Endodermal cell (in vitro differentiated cells): ENCODE measurements at regions not wholly inside any gene's neighbourhood (a gene's known extent, or its start where the extent isn't known, plus 50 kb on each side); places are given as distances from the start of the nearest gene placed in this dataset.

ENCODE experiments used
- DNase-seq: peaks from one replicate; pipeline ENCODE4 v3.0.0-alpha.2; 2017
- H3K27ac ChIP-seq: 2 replicates; pipeline ENCODE4 v1.5.1; 2013; ENCODE audit warnings: mild to moderate bottlenecking, low read depth, low read length, moderate library complexity
- H3K27me3 ChIP-seq: 2 replicates; pipeline ENCODE4 v1.6.1; 2013; ENCODE audit warnings: mild to moderate bottlenecking, low read length, moderate library complexity; ENCODE audit not compliant: insufficient read depth, control insufficient read depth, poor library complexity, severe bottlenecking
- H3K36me3 ChIP-seq: 2 replicates; pipeline ENCODE4 v1.7.0; 2013; ENCODE audit warnings: mild to moderate bottlenecking, low read length, moderate library complexity; ENCODE audit not compliant: control insufficient read depth, insufficient read depth
- H3K4me1 ChIP-seq: one replicate; pipeline ENCODE4 v1.7.0; 2013; ENCODE audit warnings: low read length; ENCODE audit not compliant: control insufficient read depth, insufficient read depth
- H3K4me3 ChIP-seq: 2 replicates; pipeline ENCODE4 v1.5.1; 2013; ENCODE audit warnings: mild to moderate bottlenecking, low read length, moderate library complexity
- H3K9ac ChIP-seq: 2 replicates; pipeline ENCODE4 v1.6.1; 2013; ENCODE audit warnings: mild to moderate bottlenecking, low read length, moderate library complexity; ENCODE audit not compliant: poor library complexity, severe bottlenecking; ENCODE audit errors: extremely low read depth
- H3K9me3 ChIP-seq: 2 replicates; pipeline ENCODE4 v1.6.1; 2013; ENCODE audit warnings: mild to moderate bottlenecking, low read length, moderate library complexity; ENCODE audit not compliant: control insufficient read depth
- H3K27ac Mint-ChIP-seq: 2 replicates; pipeline ENCODE4 v1.8.0; 2020; ENCODE audit warnings: mixed read lengths
- H3K27me3 Mint-ChIP-seq: 2 replicates; pipeline ENCODE4 v1.8.0; 2021; ENCODE audit warnings: mild to moderate bottlenecking, mixed read lengths; ENCODE audit not compliant: insufficient read depth
- H3K36me3 Mint-ChIP-seq: 2 replicates; pipeline ENCODE4 v1.8.0; 2020; ENCODE audit warnings: low read depth, mixed read lengths
- H3K4me1 Mint-ChIP-seq: 2 replicates; pipeline ENCODE4 v1.8.0; 2020; ENCODE audit warnings: mixed read lengths
- H3K4me3 Mint-ChIP-seq: 2 replicates; pipeline ENCODE4 v1.8.0; 2020; ENCODE audit warnings: mild to moderate bottlenecking, moderate library complexity, mixed read lengths
- H3K9me3 Mint-ChIP-seq: 2 replicates; pipeline ENCODE4 v1.8.0; 2020; ENCODE audit warnings: mild to moderate bottlenecking, mixed read lengths
- WGBS, 2 experiments: methylation state at CpG; one replicate each; pipeline versions ENCODE4 v1.1.5 to v1.1.7; 2013; ENCODE audit warnings: missing lambda C conversion rate in 2 of 2, mixed read lengths in 1 of 2; ENCODE audit not compliant: insufficient coverage in 1 of 2, insufficient read length in 1 of 2; 5-methylcytosine and 5-hydroxymethylcytosine counted together
- TF ChIP-seq, protein P1 (sequence below): fragments of 200-600 bp; sonication (generic); conservative IDR thresholded peaks from 2 replicates; pipeline ENCODE4 v1.5.0; 2021; ENCODE audit warnings: antibody characterized with exemption, mild to moderate bottlenecking

DNA sequence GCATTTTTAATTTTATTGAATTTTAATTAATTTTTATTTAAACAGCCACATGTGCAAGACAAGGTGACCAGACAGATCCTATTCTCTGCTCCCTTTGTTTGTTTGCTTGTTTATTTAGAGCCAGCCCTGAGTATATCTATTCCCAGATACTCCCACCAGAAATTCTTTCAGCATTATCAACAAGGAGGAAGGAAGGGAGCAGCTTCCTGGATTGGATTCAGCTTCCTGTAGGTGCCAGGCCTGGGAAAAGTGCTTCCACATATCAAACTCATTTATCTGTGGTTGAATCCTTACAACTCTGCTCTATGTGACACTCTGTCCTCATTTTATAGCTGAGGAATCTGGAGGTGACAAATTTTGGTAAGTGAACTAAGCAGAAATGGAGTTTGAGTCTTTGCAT, 60.5 kb upstream of the KLF7 start:
- Histone ChIP-seq H3K27me3 (no peaks in the 10 kb centered on the region), H3K36me3 (no peaks in the 10 kb centered on the region), H3K9ac (peak overlapping the region; percentile 1), H3K4me3 (peak overlapping the region; percentile 5), H3K9me3 (no peaks in the 10 kb centered on the region), H3K4me1 (peaks cover 42% of the 10 kb centered on the region), H3K27ac (peak overlapping the region; percentile 83)
- Mint-ChIP-seq H3K4me1 (peaks cover 72% of the 10 kb centered on the region), H3K27me3 (no peaks in the 10 kb centered on the region), H3K36me3 (no peaks in the 10 kb centered on the region), H3K4me3 (no peak overlapping the region), H3K9me3 (no peaks in the 10 kb centered on the region), H3K27ac (peak overlapping the region; percentile 98)
- no peak for DNase-seq
- TF ChIP-seq, protein P1, sequence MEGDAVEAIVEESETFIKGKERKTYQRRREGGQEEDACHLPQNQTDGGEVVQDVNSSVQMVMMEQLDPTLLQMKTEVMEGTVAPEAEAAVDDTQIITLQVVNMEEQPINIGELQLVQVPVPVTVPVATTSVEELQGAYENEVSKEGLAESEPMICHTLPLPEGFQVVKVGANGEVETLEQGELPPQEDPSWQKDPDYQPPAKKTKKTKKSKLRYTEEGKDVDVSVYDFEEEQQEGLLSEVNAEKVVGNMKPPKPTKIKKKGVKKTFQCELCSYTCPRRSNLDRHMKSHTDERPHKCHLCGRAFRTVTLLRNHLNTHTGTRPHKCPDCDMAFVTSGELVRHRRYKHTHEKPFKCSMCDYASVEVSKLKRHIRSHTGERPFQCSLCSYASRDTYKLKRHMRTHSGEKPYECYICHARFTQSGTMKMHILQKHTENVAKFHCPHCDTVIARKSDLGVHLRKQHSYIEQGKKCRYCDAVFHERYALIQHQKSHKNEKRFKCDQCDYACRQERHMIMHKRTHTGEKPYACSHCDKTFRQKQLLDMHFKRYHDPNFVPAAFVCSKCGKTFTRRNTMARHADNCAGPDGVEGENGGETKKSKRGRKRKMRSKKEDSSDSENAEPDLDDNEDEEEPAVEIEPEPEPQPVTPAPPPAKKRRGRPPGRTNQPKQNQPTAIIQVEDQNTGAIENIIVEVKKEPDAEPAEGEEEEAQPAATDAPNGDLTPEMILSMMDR, result no peak

DNA sequence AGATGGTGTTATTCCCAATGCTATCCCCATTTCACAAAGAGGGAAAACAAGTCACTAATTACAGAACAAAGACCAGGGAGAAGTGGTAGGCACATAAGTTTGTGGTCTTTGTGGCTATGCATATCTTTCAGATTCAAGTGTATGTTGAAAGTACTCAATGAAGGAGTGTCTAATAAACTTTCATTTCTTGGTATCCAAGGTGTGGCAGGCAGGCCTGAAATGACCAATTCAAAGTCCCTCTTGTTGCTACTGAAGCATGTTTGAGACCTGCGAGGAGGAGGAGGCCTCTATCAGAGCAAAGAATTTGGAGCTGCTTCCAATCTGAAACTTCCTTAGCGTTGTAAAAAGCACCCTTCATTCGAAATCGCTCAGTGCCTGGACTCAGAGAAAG, 60.9 kb upstream of the KLF7 start:
- peak overlapping the region; percentile 83 for H3K27ac ChIP-seq
- H3K27me3 Mint-ChIP-seq, result no peaks in the 10 kb centered on the region
- peak overlapping the region; percentile 5 for H3K4me3 ChIP-seq
- TF ChIP-seq, protein P1, result no peak
- peak overlapping the region; percentile 98 for H3K27ac Mint-ChIP-seq
- 5 to 11% methylated on average over 4 of the region's 4 CpGs for WGBS, 2 experiments
- H3K36me3 Mint-ChIP-seq, result no peaks in the 10 kb centered on the region
- H3K4me1 ChIP-seq, result peaks cover 42% of the 10 kb centered on the region
- H3K9me3 Mint-ChIP-seq, result no peaks in the 10 kb centered on the region
- no peaks in the 10 kb centered on the region for H3K9me3 ChIP-seq
- H3K4me3 Mint-ChIP-seq, result peak overlapping the region; percentile 40
- DNase-seq, result no peak
- H3K9ac ChIP-seq, result peak overlapping the region; percentile 1
- no peaks in the 10 kb centered on the region for H3K27me3 ChIP-seq
- H3K4me1 Mint-ChIP-seq, result peaks cover 74% of the 10 kb centered on the region
- H3K36me3 ChIP-seq, result no peaks in the 10 kb centered on the region

DNA sequence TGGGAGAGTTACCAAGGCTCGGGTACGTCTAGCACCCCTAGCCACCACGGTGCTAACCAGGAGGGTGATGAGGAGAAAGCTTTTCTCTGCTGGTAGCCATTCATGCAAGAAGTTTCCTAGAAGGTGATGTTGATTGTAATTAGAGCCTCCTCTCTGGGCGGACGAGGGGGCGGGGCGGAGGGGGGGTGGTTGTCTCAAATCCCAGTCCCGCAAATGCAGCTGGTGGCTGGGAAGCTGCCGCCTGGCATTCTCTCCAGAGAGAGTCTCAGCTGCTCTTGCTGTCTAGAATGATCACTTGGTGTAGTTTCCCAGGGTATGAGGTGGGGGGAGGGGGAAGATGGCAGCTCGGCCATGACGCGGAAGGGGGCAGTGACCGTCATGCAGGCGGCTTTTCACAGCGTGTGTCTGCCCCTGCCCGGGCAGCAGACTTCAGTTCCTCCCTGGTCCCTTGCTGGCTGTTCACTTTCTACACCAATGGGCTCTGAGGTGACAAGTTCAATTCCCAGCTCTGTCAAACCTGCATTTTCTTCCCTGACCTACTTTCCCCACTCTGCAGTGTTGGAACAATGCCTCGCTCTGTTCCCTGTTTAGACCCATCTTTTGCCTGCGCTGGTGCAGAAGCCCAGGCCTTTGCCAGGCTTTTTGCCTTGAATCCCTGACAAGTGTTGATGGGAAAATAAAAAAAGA, 61.5 kb upstream of the KLF7 start:
- peak overlapping the region; percentile 98 for H3K27ac Mint-ChIP-seq
- H3K27me3 Mint-ChIP-seq, result no peaks in the 10 kb centered on the region
- peak; percentile 96 for DNase-seq
- Histone ChIP-seq H3K4me3 (peak overlapping the region; percentile 5), H3K27me3 (no peaks in the 10 kb centered on the region), H3K36me3 (no peaks in the 10 kb centered on the region), H3K9ac (peak overlapping the region; percentile 1), H3K27ac (peak overlapping the region; percentile 83), H3K9me3 (no peaks in the 10 kb centered on the region), H3K4me1 (peaks cover 42% of the 10 kb centered on the region)
- WGBS, 2 experiments, result 0 to 12% methylated on average over 2 to 18 of the region's 18 CpGs
- peak overlapping the region; percentile 40 for H3K4me3 Mint-ChIP-seq
- peaks cover 73% of the 10 kb centered on the region for H3K4me1 Mint-ChIP-seq
- no peaks in the 10 kb centered on the region for H3K9me3 Mint-ChIP-seq
- no peaks in the 10 kb centered on the region for H3K36me3 Mint-ChIP-seq
- TF ChIP-seq, protein P1, result no peak
